GM23338 (cell line): ENCODE measurements at regions not wholly inside any gene's neighbourhood (a gene's known extent, or its start where the extent isn't known, plus 50 kb on each side); places are given as distances from the start of the nearest gene placed in this dataset.

Experiments
- ATAC-seq: fragments of 200-7000 bp; cut with Tn5 transposase; 3 replicates; pipeline ENCODE4 v1.9.1; 2020
- DNase-seq: peaks from one replicate; pipeline ENCODE4 v3.0.0-alpha.2; 2015; ENCODE audit warnings: low spot score
- H2AFZ ChIP-seq: fragments of 200-600 bp; sonication (generic); 2 replicates; pipeline ENCODE4 v1.8.0; 2016; ENCODE audit warnings: antibody characterized with exemption, mild to moderate bottlenecking, moderate library complexity
- H3F3A ChIP-seq: fragments of 200-600 bp; sonication (generic); replicated peaks from 2 replicates; pipeline ENCODE4 v1.8.0; 2017; ENCODE audit warnings: antibody characterized with exemption, mixed run types, low read depth
- H3K27ac ChIP-seq: fragments of 200-600 bp; sonication (generic); 2 replicates; pipeline ENCODE4 v1.6.1; 2016; ENCODE audit warnings: low read depth
- H3K27me3 ChIP-seq: fragments of 200-600 bp; sonication (generic); 2 replicates; pipeline ENCODE4 v1.8.0; 2016; ENCODE audit warnings: mild to moderate bottlenecking, mixed run types, moderate library complexity; ENCODE audit not compliant: insufficient read depth
- H3K36me3 ChIP-seq: fragments of 200-600 bp; sonication (generic); 2 replicates; pipeline ENCODE4 v1.8.0; 2016; ENCODE audit warnings: mild to moderate bottlenecking; ENCODE audit not compliant: insufficient read depth
- H3K4me1 ChIP-seq: fragments of 200-600 bp; sonication (generic); 2 replicates; pipeline ENCODE4 v1.8.0; 2016; ENCODE audit warnings: mild to moderate bottlenecking, moderate library complexity; ENCODE audit not compliant: insufficient read depth
- H3K4me2 ChIP-seq: fragments of 200-600 bp; sonication (generic); 2 replicates; pipeline ENCODE4 v1.7.1; 2017; ENCODE audit warnings: mixed run types
- H3K4me3 ChIP-seq: fragments of 200-600 bp; sonication (generic); 2 replicates; pipeline ENCODE4 v1.6.1; 2016; ENCODE audit warnings: mixed run types
- H3K79me2 ChIP-seq: fragments of 200-600 bp; sonication (generic); replicated peaks from 2 replicates; pipeline ENCODE4 v1.8.0; 2017; ENCODE audit warnings: mild to moderate bottlenecking; ENCODE audit not compliant: insufficient read depth
- H3K9me2 ChIP-seq: fragments of 200-600 bp; sonication (generic); 2 replicates; pipeline ENCODE4 v1.8.0; 2017; ENCODE audit not compliant: insufficient read depth
- H4K20me1 ChIP-seq: fragments of 200-600 bp; sonication (generic); replicated peaks from 2 replicates; pipeline ENCODE4 v1.8.0; 2017; ENCODE audit warnings: mild to moderate bottlenecking; ENCODE audit not compliant: insufficient read depth
- H3K27ac Mint-ChIP-seq: 2 replicates; pipeline ENCODE4 v1.8.0; 2020; ENCODE audit warnings: inconsistent platforms, mild to moderate bottlenecking, moderate library complexity, mixed read lengths
- H3K27me3 Mint-ChIP-seq: 3 replicates; pipeline ENCODE4 v1.8.0; 2022; ENCODE audit warnings: low read depth, mild to moderate bottlenecking, moderate library complexity, mixed read lengths, inconsistent platforms; ENCODE audit not compliant: insufficient read depth, poor library complexity
- H3K36me3 Mint-ChIP-seq: 3 replicates; pipeline ENCODE4 v1.8.0; 2021; ENCODE audit warnings: low read depth, mild to moderate bottlenecking, inconsistent platforms, moderate library complexity, mixed read lengths
- H3K4me1 Mint-ChIP-seq: 3 replicates; pipeline ENCODE4 v1.8.0; 2020; ENCODE audit warnings: mild to moderate bottlenecking, inconsistent platforms, mixed read lengths
- H3K4me3 Mint-ChIP-seq: 3 replicates; pipeline ENCODE4 v1.8.0; 2021; ENCODE audit warnings: moderate library complexity, mild to moderate bottlenecking, inconsistent platforms, mixed read lengths
- H3K9me3 Mint-ChIP-seq: 3 replicates; pipeline ENCODE4 v1.8.0; 2020; ENCODE audit warnings: moderate library complexity, mild to moderate bottlenecking, inconsistent platforms, mixed read lengths
- CREB1 ChIP-seq: fragments of 250-450 bp; sonication (Bioruptor Pico); IDR thresholded peaks from 2 replicates; pipeline ENCODE4 v1.5.0; 2020; ENCODE audit warnings: low read depth, mild to moderate bottlenecking, moderate library complexity
- EZH2 ChIP-seq: fragments of 200-600 bp; sonication (generic); IDR thresholded peaks from one replicate; pipeline ENCODE4 v1.8.0; 2017; ENCODE audit warnings: antibody characterized with exemption, mild to moderate bottlenecking, low read depth; ENCODE audit not compliant: unreplicated experiment
- EZH2phosphoT487 ChIP-seq: fragments of 200-600 bp; sonication (generic); IDR thresholded peaks from one replicate; pipeline ENCODE4 v1.8.1; 2018; ENCODE audit warnings: antibody characterized with exemption; ENCODE audit not compliant: unreplicated experiment
- JUNB ChIP-seq: IDR thresholded peaks from one replicate; pipeline ENCODE4 v1.6.1; 2016; ENCODE audit warnings: antibody characterized with exemption; ENCODE audit not compliant: unreplicated experiment
- NANOG ChIP-seq: IDR thresholded peaks from 2 replicates; pipeline ENCODE4 v1.6.1; 2016; ENCODE audit warnings: antibody characterized with exemption, borderline replicate concordance
- POLR2AphosphoS5 ChIP-seq: IDR thresholded peaks from 2 replicates; pipeline ENCODE4 v1.6.1; 2016; ENCODE audit warnings: antibody characterized with exemption, low read depth
- REST ChIP-seq: IDR thresholded peaks from one replicate; pipeline ENCODE4 v1.6.1; 2018; ENCODE audit warnings: antibody characterized with exemption; ENCODE audit not compliant: unreplicated experiment
- STAT1 ChIP-seq: IDR thresholded peaks from one replicate; pipeline ENCODE4 v1.6.1; 2016; ENCODE audit warnings: antibody characterized with exemption; ENCODE audit not compliant: unreplicated experiment
- ZNF331 ChIP-seq: fragments of 250-450 bp; sonication (Bioruptor Pico); IDR thresholded peaks from 2 replicates; pipeline ENCODE4 v1.5.0; 2020; ENCODE audit warnings: low read depth, mild to moderate bottlenecking, moderate library complexity
- TF ChIP-seq, protein P1 (sequence below): fragments of 250-450 bp; sonication (Bioruptor Pico); IDR thresholded peaks from 2 replicates; pipeline ENCODE4 v1.5.0; 2020; ENCODE audit warnings: mild to moderate bottlenecking, moderate library complexity
- TF ChIP-seq, protein P2 (sequence below): IDR thresholded peaks from 2 replicates; pipeline ENCODE4 v1.6.1; 2016; ENCODE audit warnings: antibody characterized with exemption

DNA sequence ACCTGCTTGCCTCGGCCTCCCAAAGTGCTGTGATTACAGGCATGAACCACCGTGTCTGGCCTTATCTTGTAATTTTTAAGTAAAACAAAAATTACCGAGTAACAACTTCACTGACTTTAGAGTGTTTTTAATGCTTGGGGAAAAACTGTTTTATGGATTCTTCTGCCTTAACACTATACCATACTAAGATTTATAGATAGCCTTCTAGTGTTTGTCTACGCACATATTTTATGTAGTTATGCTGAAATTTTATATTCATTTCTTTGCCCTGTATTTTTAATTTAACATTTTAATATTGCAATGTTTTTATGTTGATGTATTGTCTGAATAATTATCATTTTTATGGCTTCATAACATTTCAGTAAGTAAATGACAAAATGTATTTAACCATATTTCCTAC is 96.4 kb upstream of the FTMT start:
- Histone ChIP-seq H2AFZ (no peak overlapping the region; the same call in 1 of the 2 replicates), H3K27ac (no peak overlapping the region), H3K79me2 (no peaks in the 10 kb centered on the region), H3F3A (no peaks in the 10 kb centered on the region), H4K20me1 (no peaks in the 10 kb centered on the region), H3K27me3 (no peaks in the 10 kb centered on the region), H3K4me1 (no peaks in the 10 kb centered on the region; the same call in 1 of the 2 replicates), H3K36me3 (no peaks in the 10 kb centered on the region), H3K4me2 (no peak overlapping the region), H3K4me3 (no peak overlapping the region), H3K9me2 (no peaks in the 10 kb centered on the region)
- no peaks in the 10 kb centered on the region for H3K9me3 Mint-ChIP-seq
- no peak overlapping the region for H3K4me3 Mint-ChIP-seq
- TF ChIP-seq JUNB (no peak), CREB1 (CRISPR knock-in tag) (no peak), POLR2AphosphoS5 (no peak), ZNF331 (CRISPR knock-in tag) (no peak), NANOG (no peak)
- TF ChIP-seq, protein P1, sequence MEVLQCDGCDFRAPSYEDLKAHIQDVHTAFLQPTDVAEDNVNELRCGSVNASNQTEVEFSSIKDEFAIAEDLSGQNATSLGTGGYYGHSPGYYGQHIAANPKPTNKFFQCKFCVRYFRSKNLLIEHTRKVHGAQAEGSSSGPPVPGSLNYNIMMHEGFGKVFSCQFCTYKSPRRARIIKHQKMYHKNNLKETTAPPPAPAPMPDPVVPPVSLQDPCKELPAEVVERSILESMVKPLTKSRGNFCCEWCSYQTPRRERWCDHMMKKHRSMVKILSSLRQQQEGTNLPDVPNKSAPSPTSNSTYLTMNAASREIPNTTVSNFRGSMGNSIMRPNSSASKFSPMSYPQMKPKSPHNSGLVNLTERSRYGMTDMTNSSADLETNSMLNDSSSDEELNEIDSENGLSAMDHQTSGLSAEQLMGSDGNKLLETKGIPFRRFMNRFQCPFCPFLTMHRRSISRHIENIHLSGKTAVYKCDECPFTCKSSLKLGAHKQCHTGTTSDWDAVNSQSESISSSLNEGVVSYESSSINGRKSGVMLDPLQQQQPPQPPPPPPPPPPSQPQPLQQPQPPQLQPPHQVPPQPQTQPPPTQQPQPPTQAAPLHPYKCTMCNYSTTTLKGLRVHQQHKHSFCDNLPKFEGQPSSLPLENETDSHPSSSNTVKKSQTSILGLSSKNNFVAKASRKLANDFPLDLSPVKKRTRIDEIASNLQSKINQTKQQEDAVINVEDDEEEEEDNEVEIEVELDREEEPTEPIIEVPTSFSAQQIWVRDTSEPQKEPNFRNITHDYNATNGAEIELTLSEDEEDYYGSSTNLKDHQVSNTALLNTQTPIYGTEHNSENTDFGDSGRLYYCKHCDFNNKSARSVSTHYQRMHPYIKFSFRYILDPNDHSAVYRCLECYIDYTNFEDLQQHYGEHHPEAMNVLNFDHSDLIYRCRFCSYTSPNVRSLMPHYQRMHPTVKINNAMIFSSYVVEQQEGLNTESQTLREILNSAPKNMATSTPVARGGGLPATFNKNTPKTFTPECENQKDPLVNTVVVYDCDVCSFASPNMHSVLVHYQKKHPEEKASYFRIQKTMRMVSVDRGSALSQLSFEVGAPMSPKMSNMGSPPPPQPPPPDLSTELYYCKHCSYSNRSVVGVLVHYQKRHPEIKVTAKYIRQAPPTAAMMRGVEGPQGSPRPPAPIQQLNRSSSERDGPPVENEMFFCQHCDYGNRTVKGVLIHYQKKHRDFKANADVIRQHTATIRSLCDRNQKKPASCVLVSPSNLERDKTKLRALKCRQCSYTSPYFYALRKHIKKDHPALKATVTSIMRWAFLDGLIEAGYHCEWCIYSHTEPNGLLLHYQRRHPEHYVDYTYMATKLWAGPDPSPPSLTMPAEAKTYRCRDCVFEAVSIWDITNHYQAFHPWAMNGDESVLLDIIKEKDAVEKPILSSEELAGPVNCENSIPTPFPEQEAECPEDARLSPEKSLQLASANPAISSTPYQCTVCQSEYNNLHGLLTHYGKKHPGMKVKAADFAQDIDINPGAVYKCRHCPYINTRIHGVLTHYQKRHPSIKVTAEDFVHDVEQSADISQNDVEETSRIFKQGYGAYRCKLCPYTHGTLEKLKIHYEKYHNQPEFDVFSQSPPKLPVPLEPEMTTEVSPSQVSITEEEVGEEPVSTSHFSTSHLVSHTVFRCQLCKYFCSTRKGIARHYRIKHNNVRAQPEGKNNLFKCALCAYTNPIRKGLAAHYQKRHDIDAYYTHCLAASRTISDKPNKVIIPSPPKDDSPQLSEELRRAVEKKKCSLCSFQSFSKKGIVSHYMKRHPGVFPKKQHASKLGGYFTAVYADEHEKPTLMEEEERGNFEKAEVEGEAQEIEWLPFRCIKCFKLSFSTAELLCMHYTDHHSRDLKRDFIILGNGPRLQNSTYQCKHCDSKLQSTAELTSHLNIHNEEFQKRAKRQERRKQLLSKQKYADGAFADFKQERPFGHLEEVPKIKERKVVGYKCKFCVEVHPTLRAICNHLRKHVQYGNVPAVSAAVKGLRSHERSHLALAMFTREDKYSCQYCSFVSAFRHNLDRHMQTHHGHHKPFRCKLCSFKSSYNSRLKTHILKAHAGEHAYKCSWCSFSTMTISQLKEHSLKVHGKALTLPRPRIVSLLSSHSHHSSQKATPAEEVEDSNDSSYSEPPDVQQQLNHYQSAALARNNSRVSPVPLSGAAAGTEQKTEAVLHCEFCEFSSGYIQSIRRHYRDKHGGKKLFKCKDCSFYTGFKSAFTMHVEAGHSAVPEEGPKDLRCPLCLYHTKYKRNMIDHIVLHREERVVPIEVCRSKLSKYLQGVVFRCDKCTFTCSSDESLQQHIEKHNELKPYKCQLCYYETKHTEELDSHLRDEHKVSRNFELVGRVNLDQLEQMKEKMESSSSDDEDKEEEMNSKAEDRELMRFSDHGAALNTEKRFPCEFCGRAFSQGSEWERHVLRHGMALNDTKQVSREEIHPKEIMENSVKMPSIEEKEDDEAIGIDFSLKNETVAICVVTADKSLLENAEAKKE, result no peak
- no peaks in the 10 kb centered on the region for H3K27me3 Mint-ChIP-seq
- H3K36me3 Mint-ChIP-seq, result no peaks in the 10 kb centered on the region
- H3K27ac Mint-ChIP-seq, result no peak overlapping the region
- no peak for DNase-seq
- peaks cover 2% of the 10 kb centered on the region; the same call in 2 of the 3 replicates for H3K4me1 Mint-ChIP-seq
- no peak for ATAC-seq

DNA sequence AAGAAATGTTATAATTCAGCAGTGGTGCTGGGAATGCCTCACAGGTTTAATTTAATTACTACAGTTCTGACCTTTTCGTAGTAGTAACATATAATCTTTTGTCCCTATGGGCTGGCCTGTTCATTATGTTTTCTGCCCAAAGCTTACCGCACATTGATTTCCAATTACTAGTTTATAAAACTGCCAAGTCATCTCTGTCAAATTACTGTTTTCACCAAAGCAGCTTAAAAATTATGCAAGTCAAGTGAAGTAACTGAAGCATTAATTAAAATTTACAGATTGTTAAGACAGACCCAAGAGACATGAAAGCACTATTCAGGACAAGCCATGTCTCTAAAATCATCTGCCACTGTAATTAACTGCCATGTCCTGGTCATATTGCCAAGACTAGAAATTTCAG is 93.9 kb upstream of the FTMT start:
- H3K9me3 Mint-ChIP-seq, result no peaks in the 10 kb centered on the region
- no peaks in the 10 kb centered on the region for H3K27me3 Mint-ChIP-seq
- no peak overlapping the region for H3K27ac Mint-ChIP-seq
- H3K27ac ChIP-seq, result no peak overlapping the region
- H3K4me1 Mint-ChIP-seq, result peaks cover 2% of the 10 kb centered on the region; the same call in 2 of the 3 replicates
- no peak overlapping the region for H3K4me3 Mint-ChIP-seq
- H3F3A ChIP-seq, result no peaks in the 10 kb centered on the region
- no peaks in the 10 kb centered on the region; the same call in 1 of the 2 replicates for H3K4me1 ChIP-seq
- H3K9me2 ChIP-seq, result no peaks in the 10 kb centered on the region
- no peaks in the 10 kb centered on the region for H3K36me3 ChIP-seq
- TF ChIP-seq REST, result no peak
- TF ChIP-seq EZH2phosphoT487, result no peak
- TF ChIP-seq EZH2, result no peak
- no peak for TF ChIP-seq STAT1
- no peak for TF ChIP-seq NANOG
- TF ChIP-seq ZNF331 (CRISPR knock-in tag), result no peak
- TF ChIP-seq, protein P2, sequence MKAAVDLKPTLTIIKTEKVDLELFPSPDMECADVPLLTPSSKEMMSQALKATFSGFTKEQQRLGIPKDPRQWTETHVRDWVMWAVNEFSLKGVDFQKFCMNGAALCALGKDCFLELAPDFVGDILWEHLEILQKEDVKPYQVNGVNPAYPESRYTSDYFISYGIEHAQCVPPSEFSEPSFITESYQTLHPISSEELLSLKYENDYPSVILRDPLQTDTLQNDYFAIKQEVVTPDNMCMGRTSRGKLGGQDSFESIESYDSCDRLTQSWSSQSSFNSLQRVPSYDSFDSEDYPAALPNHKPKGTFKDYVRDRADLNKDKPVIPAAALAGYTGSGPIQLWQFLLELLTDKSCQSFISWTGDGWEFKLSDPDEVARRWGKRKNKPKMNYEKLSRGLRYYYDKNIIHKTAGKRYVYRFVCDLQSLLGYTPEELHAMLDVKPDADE, result no peak
- no peak for TF ChIP-seq CREB1 (CRISPR knock-in tag)
- no peaks in the 10 kb centered on the region for H3K36me3 Mint-ChIP-seq
- no peaks in the 10 kb centered on the region for H3K79me2 ChIP-seq
- no peak overlapping the region for H2AFZ ChIP-seq
- ATAC-seq (no peak), DNase-seq (no peak)
- no peaks in the 10 kb centered on the region for H3K27me3 ChIP-seq
- no peaks in the 10 kb centered on the region for H4K20me1 ChIP-seq
- H3K4me3 ChIP-seq, result no peak overlapping the region
- H3K4me2 ChIP-seq, result no peak overlapping the region
